Naive thymus-derived CD4-positive, alpha-beta T cell (primary cell): ENCODE measurements at regions not wholly inside any gene's neighbourhood (a gene's known extent, or its start where the extent isn't known, plus 50 kb on each side); places are given as distances from the start of the nearest gene placed in this dataset.

ENCODE experiments used
- ATAC-seq: fragments of 150-1000 bp; cut with Tn5 transposase; 2 replicates; pipeline ENCODE4 v1.10.0; 2021; ENCODE audit warnings: mild to moderate bottlenecking, moderate library complexity
- CTCF ChIA-PET: fragments of 350-600 bp; sonication (Branson Sonifier 250); formaldehyde crosslinking; loops from one replicate; lab custom pipeline; 2021; ENCODE audit warnings: antibody characterized with exemption; lab: Charles Lee
- POLR2A ChIA-PET: fragments of 350-600 bp; sonication (Branson Sonifier 250); formaldehyde crosslinking; loops from one replicate; lab custom pipeline; 2021; ENCODE audit warnings: antibody characterized with exemption, inconsistent platforms; lab: Charles Lee
- DNase-seq, 9 donors: peaks; one replicate each; pipeline versions ENCODE4 v3.0.0 to v3.0.0-alpha.2; 2020 to 2022; ENCODE audit warnings: mixed read lengths in 1 of 9
- H3K27ac ChIP-seq: one replicate; pipeline ENCODE4 v1.7.0; 2013; ENCODE audit warnings: mild to moderate bottlenecking, low read depth, low read length, moderate library complexity
- H3K27me3 ChIP-seq, 2 donors: one replicate each; pipeline ENCODE4 v1.7.0; 2013; ENCODE audit warnings: low read length in 2 of 2, mild to moderate bottlenecking in 2 of 2, moderate library complexity in 2 of 2; ENCODE audit not compliant: control insufficient read depth in 2 of 2, insufficient read depth in 2 of 2
- H3K36me3 ChIP-seq, 3 experiments: 1 replicate in 2 of 3; 2 replicates in 1 of 3; pipeline ENCODE4 v1.7.0; 2013; ENCODE audit warnings: low read length in 3 of 3, mild to moderate bottlenecking in 3 of 3, moderate library complexity in 1 of 3; ENCODE audit not compliant: insufficient read depth in 3 of 3, control insufficient read depth in 2 of 3
- H3K4me1 ChIP-seq, 2 donors: one replicate each; pipeline ENCODE4 v1.7.0; 2013; ENCODE audit warnings: low read length in 2 of 2, mild to moderate bottlenecking in 2 of 2, moderate library complexity in 1 of 2; ENCODE audit not compliant: control insufficient read depth in 2 of 2, insufficient read depth in 2 of 2
- H3K4me3 ChIP-seq: 2 replicates; pipeline ENCODE4 v1.7.0; 2013; ENCODE audit warnings: mild to moderate bottlenecking, low read length
- H3K9me3 ChIP-seq, 3 experiments: 1 replicate in 2 of 3; 2 replicates in 1 of 3; pipeline ENCODE4 v1.7.0; 2013; ENCODE audit warnings: low read length in 3 of 3; ENCODE audit not compliant: control insufficient read depth in 2 of 3
- H3K27ac Mint-ChIP-seq, 9 donors: one replicate each; pipeline ENCODE4 v1.8.0; 2020 to 2022; ENCODE audit warnings: mixed read lengths in 9 of 9, mild to moderate bottlenecking in 8 of 9, moderate library complexity in 5 of 9, inconsistent platforms in 2 of 9
- H3K27me3 Mint-ChIP-seq, 5 donors: one replicate each; pipeline ENCODE4 v1.8.0; 2021 to 2022; ENCODE audit warnings: mixed read lengths in 5 of 5, mild to moderate bottlenecking in 1 of 5
- H3K36me3 Mint-ChIP-seq, 5 donors: one replicate each; pipeline ENCODE4 v1.8.0; 2020 to 2022; ENCODE audit warnings: mixed read lengths in 5 of 5, mild to moderate bottlenecking in 3 of 5, inconsistent platforms in 1 of 5
- H3K4me1 Mint-ChIP-seq, 7 donors: one replicate each; pipeline ENCODE4 v1.8.0; 2020 to 2022; ENCODE audit warnings: mixed read lengths in 7 of 7, mild to moderate bottlenecking in 3 of 7, inconsistent platforms in 1 of 7
- H3K4me3 Mint-ChIP-seq, 10 donors: one replicate each; pipeline ENCODE4 v1.8.0; 2020 to 2022; ENCODE audit warnings: mild to moderate bottlenecking in 10 of 10, mixed read lengths in 10 of 10, moderate library complexity in 6 of 10, inconsistent platforms in 2 of 10
- H3K9me3 Mint-ChIP-seq, 11 donors: one replicate each; pipeline ENCODE4 v1.8.0; 2020 to 2022; ENCODE audit warnings: mixed read lengths in 11 of 11, mild to moderate bottlenecking in 4 of 11, inconsistent platforms in 1 of 11, moderate library complexity in 1 of 11
- intact Hi-C, 2 donors: fragments of 100-400 bp; cut with micrococcal nuclease; formaldehyde crosslinking; loops; one replicate each; pipeline ENCODE4 v1.15.1; 2023

DNA sequence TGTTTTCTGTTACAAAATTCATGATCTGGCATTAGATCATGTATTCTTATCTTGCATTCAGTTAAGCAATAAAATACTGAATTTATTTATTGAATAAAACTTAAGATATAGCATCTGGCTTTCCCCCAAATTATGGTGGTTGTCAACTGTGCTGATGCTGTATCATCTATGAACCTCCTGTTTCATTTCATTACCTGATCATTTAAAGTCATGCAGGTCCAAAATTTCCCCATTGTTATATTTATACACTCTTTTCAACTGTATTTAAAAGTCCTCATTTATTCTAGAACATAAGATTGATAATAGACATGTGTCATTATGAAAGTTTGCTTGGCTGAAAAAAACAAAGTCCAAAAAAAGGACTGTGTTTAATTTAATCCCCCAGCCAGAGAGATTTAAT is 627.4 kb upstream of the ADGRB3 start:
- H3K4me1 Mint-ChIP-seq: no peaks in the 10 kb centered on the region
- Histone ChIP-seq H3K27me3 (no peaks in the 10 kb centered on the region), H3K36me3 (no peaks in the 10 kb centered on the region), H3K9me3 (no peaks in the 10 kb centered on the region), H3K4me1 (no peaks in the 10 kb centered on the region), H3K27ac (no peak overlapping the region), H3K4me3 (no peak overlapping the region)
- ATAC-seq: no peak
- H3K27me3 Mint-ChIP-seq: no peaks in the 10 kb centered on the region
- ChIA-PET CTCF (no interaction called here), POLR2A (no interaction called here)
- intact Hi-C loops: no loop called here
- DNase-seq: no peak
- no peak overlapping the region for H3K27ac Mint-ChIP-seq
- H3K9me3 Mint-ChIP-seq: peaks cover 0 to 23% (median 5%) of the 10 kb centered on the region in 11 donors
- no peak overlapping the region for H3K4me3 Mint-ChIP-seq
- no peaks in the 10 kb centered on the region for H3K36me3 Mint-ChIP-seq

DNA sequence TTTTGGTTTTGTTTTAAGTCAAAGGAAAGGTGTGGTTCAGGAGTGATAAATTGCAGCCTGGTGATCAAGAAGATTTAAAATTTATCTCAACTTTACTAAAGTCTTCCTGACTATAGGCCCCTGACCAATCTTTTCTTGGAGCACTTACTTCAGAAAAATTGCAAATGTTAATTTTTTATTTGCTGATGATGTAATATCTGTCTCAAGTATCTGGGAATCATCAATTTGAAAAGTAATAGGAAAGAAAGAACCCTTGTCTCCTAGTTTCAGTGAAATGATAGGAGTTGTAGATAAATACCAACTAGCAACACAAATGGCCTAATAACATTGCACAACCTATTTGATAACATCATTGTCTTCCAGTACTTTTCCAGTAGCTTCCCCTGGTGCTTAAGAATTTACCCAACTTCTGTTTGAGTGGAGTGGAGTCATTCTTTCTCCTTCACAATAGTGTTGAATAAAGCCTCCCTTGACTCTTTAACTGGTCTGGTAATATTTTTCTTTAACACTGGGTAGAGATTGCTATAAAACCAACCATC is 648.3 kb upstream of the ADGRB3 start:
- ATAC-seq (no peak), DNase-seq (no peak)
- CTCF ChIA-PET: no interaction called here
- no peaks in the 10 kb centered on the region for H3K27me3 ChIP-seq
- H3K27ac ChIP-seq: no peak overlapping the region
- Mint-ChIP-seq H3K4me1 (no peaks in the 10 kb centered on the region), H3K27ac (no peak overlapping the region), H3K36me3 (peaks cover 0 to 3% (median 0%) of the 10 kb centered on the region in 5 donors), H3K4me3 (no peak overlapping the region), H3K9me3 (peaks cover 0 to 15% (median 2%) of the 10 kb centered on the region in 11 donors), H3K27me3 (no peaks in the 10 kb centered on the region)
- intact Hi-C loops: no loop called here
- POLR2A ChIA-PET: no interaction called here
- H3K4me3 ChIP-seq: no peak overlapping the region
- peaks cover 0 to 4% (median 0%) of the 10 kb centered on the region in 3 experiments for H3K9me3 ChIP-seq
- no peaks in the 10 kb centered on the region for H3K4me1 ChIP-seq
- no peaks in the 10 kb centered on the region for H3K36me3 ChIP-seq

DNA sequence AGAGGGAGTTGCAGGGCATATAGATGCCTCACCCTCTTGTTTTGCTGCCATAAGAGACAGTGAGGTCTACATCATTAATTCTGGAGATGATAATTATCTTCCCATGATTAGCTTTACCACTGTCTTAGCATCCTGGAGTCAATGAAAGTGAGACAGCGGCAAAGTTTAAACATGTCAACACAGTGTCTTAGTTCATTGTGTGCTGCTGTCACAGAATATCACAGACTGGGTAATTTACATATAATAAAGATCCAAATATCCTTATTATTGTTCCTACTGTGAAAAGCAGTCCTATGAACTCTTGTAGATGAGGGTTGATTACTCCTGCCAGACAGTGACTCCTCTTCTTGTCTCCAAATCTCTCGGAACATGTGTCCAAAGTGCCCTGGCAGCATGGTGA is 658.6 kb upstream of the ADGRB3 start:
- Mint-ChIP-seq H3K27me3 (no peaks in the 10 kb centered on the region), H3K4me1 (no peaks in the 10 kb centered on the region), H3K36me3 (no peaks in the 10 kb centered on the region), H3K27ac (no peak overlapping the region), H3K4me3 (no peak overlapping the region), H3K9me3 (peaks cover 0 to 16% (median 3%) of the 10 kb centered on the region in 11 donors)
- H3K27me3 ChIP-seq: no peaks in the 10 kb centered on the region
- H3K27ac ChIP-seq: no peak overlapping the region
- POLR2A ChIA-PET: no interaction called here
- intact Hi-C loops: no loop called here
- DNase-seq (no peak), ATAC-seq (no peak)
- no peak overlapping the region for H3K4me3 ChIP-seq
- no peaks in the 10 kb centered on the region for H3K4me1 ChIP-seq
- H3K9me3 ChIP-seq: peaks cover 0 to 3% (median 0%) of the 10 kb centered on the region in 3 experiments
- H3K36me3 ChIP-seq: no peaks in the 10 kb centered on the region
- CTCF ChIA-PET: no interaction called here

DNA sequence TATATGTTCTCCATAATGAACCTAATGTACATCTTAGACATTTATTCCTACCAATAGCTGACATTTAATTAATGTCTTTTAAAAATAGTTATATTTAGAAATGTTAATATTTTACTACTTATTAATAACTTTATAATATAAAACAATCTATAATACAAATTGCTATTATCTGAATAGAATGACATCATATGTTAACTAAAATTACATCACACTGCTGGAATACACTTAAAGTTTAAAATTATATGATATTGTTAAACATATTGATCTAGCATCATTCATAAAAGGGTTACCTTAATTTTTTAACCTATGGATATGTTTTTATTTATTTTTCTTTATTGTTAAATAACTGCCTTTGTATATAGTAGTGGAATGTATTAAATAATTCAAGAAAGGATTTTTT is 660.2 kb upstream of the ADGRB3 start:
- DNase-seq (no peak), ATAC-seq (no peak)
- no peaks in the 10 kb centered on the region for H3K36me3 ChIP-seq
- no peaks in the 10 kb centered on the region for H3K4me1 Mint-ChIP-seq
- no peaks in the 10 kb centered on the region for H3K27me3 Mint-ChIP-seq
- no peaks in the 10 kb centered on the region for H3K36me3 Mint-ChIP-seq
- no peak overlapping the region for H3K27ac Mint-ChIP-seq
- H3K4me1 ChIP-seq: no peaks in the 10 kb centered on the region
- H3K27ac ChIP-seq: no peak overlapping the region
- H3K9me3 ChIP-seq: peaks cover 0 to 3% (median 0%) of the 10 kb centered on the region in 3 experiments
- H3K9me3 Mint-ChIP-seq: peaks cover 0 to 13% (median 2%) of the 10 kb centered on the region in 11 donors
- CTCF ChIA-PET: no interaction called here
- intact Hi-C loops: no loop called here
- H3K27me3 ChIP-seq: no peaks in the 10 kb centered on the region
- no peak overlapping the region for H3K4me3 Mint-ChIP-seq
- POLR2A ChIA-PET: no interaction called here
- no peak overlapping the region for H3K4me3 ChIP-seq

DNA sequence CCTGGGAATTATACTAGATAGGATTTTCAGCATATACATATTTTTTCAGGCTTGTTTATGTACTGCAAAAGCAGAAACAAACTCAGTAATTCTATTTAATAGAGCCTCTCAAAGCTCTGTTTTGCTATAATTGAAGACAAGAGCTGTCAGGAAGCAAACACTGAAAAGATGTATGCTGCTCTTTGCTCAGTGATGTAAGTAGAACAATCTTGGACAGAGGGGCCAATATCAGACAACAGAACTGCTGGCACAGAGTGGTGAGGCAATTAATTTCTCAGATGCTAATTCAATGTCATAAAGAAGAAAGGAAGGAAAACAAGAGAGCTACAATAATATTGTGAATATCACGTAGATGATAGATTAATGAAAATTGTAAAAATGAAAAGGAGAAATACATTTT is 663.3 kb upstream of the ADGRB3 start:
- ChIA-PET POLR2A (no interaction called here), CTCF (interaction anchor here (0.8 kb wide), 1 partner anchor 13 kb away, joined by 3 read pairs; no protein-coding TSS in a partner anchor)
- no peaks in the 10 kb centered on the region for H3K4me1 ChIP-seq
- H3K4me3 Mint-ChIP-seq: no peak overlapping the region
- DNase-seq (no peak), ATAC-seq (no peak)
- intact Hi-C loops: no loop called here
- no peak overlapping the region for H3K27ac ChIP-seq
- no peaks in the 10 kb centered on the region for H3K27me3 Mint-ChIP-seq
- no peak overlapping the region for H3K4me3 ChIP-seq
- no peaks in the 10 kb centered on the region for H3K36me3 ChIP-seq
- no peaks in the 10 kb centered on the region for H3K4me1 Mint-ChIP-seq
- no peaks in the 10 kb centered on the region for H3K36me3 Mint-ChIP-seq
- no peaks in the 10 kb centered on the region for H3K27me3 ChIP-seq
- H3K27ac Mint-ChIP-seq: no peak overlapping the region
- peaks cover 0 to 9% (median 0%) of the 10 kb centered on the region in 11 donors for H3K9me3 Mint-ChIP-seq
- H3K9me3 ChIP-seq: peaks cover 0 to 3% (median 0%) of the 10 kb centered on the region in 3 experiments

DNA sequence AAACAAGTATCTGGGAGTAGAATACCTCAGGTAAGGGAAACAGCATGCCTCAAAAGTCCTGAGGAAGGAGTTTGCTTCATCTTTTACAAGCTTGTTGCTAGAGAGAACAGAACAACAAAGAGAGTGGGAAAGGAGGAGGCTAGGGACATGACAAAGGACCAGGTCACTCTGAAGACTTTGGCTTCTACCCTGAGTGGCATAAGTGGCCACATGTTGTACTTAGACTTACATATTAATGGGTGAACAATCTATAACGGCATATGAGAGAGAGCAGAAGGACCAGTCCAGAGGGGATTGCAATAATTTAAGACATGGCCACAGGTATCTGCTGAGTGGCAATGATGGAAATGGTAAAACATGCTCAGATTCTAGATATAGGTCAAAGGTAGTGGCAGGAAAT is 668.3 kb upstream of the ADGRB3 start:
- no peak for ATAC-seq
- CTCF ChIA-PET: no interaction called here
- no peak overlapping the region for H3K4me3 Mint-ChIP-seq
- no peaks in the 10 kb centered on the region for H3K36me3 Mint-ChIP-seq
- H3K27me3 ChIP-seq: no peaks in the 10 kb centered on the region
- H3K27ac Mint-ChIP-seq: no peak overlapping the region
- peaks cover 0 to 6% (median 0%) of the 10 kb centered on the region in 11 donors for H3K9me3 Mint-ChIP-seq
- no peaks in the 10 kb centered on the region for H3K27me3 Mint-ChIP-seq
- H3K4me3 ChIP-seq: no peak overlapping the region
- H3K36me3 ChIP-seq: no peaks in the 10 kb centered on the region
- no peak overlapping the region for H3K27ac ChIP-seq
- DNase-seq: no peak
- H3K9me3 ChIP-seq: no peaks in the 10 kb centered on the region
- no peaks in the 10 kb centered on the region for H3K4me1 Mint-ChIP-seq
- POLR2A ChIA-PET: no interaction called here
- intact Hi-C loops: no loop called here
- no peaks in the 10 kb centered on the region for H3K4me1 ChIP-seq

DNA sequence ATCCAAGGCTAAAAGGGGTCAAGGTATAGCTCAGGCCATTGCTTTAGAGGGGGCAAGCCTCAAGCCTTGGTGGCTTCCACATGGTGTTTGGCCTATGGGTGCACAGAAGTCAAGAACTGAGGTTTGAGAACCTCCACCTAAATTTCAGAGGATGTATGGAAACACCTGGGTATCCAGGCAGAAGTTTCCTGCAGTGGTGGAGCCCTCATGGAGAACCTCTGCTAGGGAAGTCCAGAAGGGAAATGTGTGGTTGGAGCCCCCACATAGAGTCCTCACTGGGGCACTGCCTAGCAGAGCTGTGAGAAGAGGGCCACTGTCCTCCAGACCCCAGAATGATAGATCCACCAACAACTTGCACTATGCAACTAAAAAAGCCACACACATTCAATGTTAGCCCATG is 678.7 kb upstream of the ADGRB3 start:
- DNase-seq: no peak
- no peaks in the 10 kb centered on the region for H3K27me3 ChIP-seq
- Mint-ChIP-seq H3K9me3 (peaks cover 0 to 25% (median 6%) of the 10 kb centered on the region in 11 donors), H3K36me3 (no peaks in the 10 kb centered on the region), H3K27me3 (no peaks in the 10 kb centered on the region), H3K27ac (no peak overlapping the region), H3K4me1 (no peaks in the 10 kb centered on the region), H3K4me3 (no peak overlapping the region)
- H3K36me3 ChIP-seq: no peaks in the 10 kb centered on the region
- no peak overlapping the region for H3K4me3 ChIP-seq
- ATAC-seq: no peak
- no peak overlapping the region for H3K27ac ChIP-seq
- CTCF ChIA-PET: no interaction called here
- intact Hi-C loops: no loop called here
- H3K9me3 ChIP-seq: peaks cover 0 to 12% (median 0%) of the 10 kb centered on the region in 3 experiments
- POLR2A ChIA-PET: no interaction called here
- H3K4me1 ChIP-seq: no peaks in the 10 kb centered on the region
